Right lobe of liver (tissue), 6 donors: ENCODE measurements at regions not wholly inside any gene's neighbourhood (a gene's known extent, or its start where the extent isn't known, plus 50 kb on each side); places are given as distances from the start of the nearest gene placed in this dataset.
A peak's percentile ranks its signal among the peaks of the same experiment; 100 is the strongest.

Experiments
- ATAC-seq, 4 donors: fragments of 200-7000 bp; cut with Tn5 transposase; one replicate each; pipeline ENCODE4 v1.9.1; 2020; ENCODE audit warnings: mild to moderate bottlenecking in 4 of 4, moderate library complexity in 4 of 4
- DNase-seq, 3 donors: peaks; one replicate each; pipeline ENCODE4 v3.0.0-alpha.2; 2020
- H3K27ac ChIP-seq, 3 donors: fragments of 200-600 bp; one replicate each; pipeline ENCODE4 v1.8.0; 2022
- H3K27me3 ChIP-seq, 2 donors: fragments of 200-600 bp; one replicate each; pipeline ENCODE4 v1.8.0; 2022
- H3K36me3 ChIP-seq, 4 donors: fragments of 200-600 bp; sonication (generic) in 1 of 4; one replicate each; pipeline versions ENCODE4 v1.5.1 to v1.8.0; 2017 to 2022; ENCODE audit warnings: control low read depth in 1 of 4
- H3K4me1 ChIP-seq, 4 donors: fragments of 200-600 bp; sonication (generic) in 1 of 4; one replicate each; pipeline versions ENCODE4 v1.5.1 to v1.8.0; 2017 to 2022; ENCODE audit warnings: control low read depth in 1 of 4
- H3K4me3 ChIP-seq, 3 donors: fragments of 200-600 bp; one replicate each; pipeline ENCODE4 v1.8.0; 2022
- H3K9me3 ChIP-seq, 4 donors: fragments of 200-600 bp; sonication (generic) in 1 of 4; one replicate each; pipeline versions ENCODE4 v1.5.1 to v1.8.0; 2017 to 2022; ENCODE audit warnings: control low read depth in 1 of 4
- POLR2A ChIP-seq: fragments of 450-650 bp; IDR thresholded peaks from one replicate; pipeline ENCODE4 v1.6.1; 2017; ENCODE audit warnings: antibody characterized with exemption, mild to moderate bottlenecking
- WGBS: methylation state at CpG from one replicate; pipeline ENCODE4 v1.1.6; 2018; ENCODE audit warnings: low coverage, low lambda C conversion rate; ENCODE audit not compliant: insufficient coverage; ENCODE audit errors: missing lambda C conversion rate; 5-methylcytosine and 5-hydroxymethylcytosine counted together
- intact Hi-C, 2 donors: fragments of 100-400 bp; cut with DNase I; formaldehyde crosslinking; loops; one replicate each; pipeline versions ENCODE4 v1.11.2 to v1.14.1; 2022
- TF ChIP-seq, protein P1 (sequence below), 4 donors: fragments of 200-600 bp in 3 of 4; fragments of 450-650 bp in 1 of 4; IDR thresholded peaks; one replicate each; pipeline versions ENCODE4 v1.5.1 to v1.8.0; 2016 to 2022; ENCODE audit warnings: antibody characterized with exemption in 4 of 4, mild to moderate bottlenecking in 2 of 4
- donor health status: DM: no; HTN: yes; CAD: no.
- donor health status: DM: no; HTN: no; CAD: no.
- donor health status: DM: no; HTN: no; CAD: no.
- donor health status: DM: no; HTN: yes; CAD: no.
- donor health status: DM: no; HTN: yes; CAD: no.

DNA sequence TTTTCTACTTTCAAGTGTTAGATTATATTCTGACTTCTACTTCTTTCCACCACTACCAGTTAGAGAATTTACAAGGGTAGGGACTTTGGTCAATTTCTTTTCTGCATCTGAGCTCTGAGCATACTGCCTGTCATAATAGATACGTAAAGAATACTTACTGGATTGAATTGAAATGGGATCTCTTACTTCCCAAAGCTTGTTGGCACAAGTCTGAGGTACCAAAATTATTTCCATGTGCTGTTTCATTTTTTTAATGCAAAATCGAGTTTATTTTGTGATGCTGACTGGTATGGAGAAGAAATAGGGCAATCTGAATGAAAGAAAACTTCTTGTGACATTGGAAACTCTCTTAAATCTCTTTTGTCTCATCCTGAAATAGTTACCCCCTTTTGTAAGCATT is 428.9 kb downstream of the SPATA31D1 start:
- peaks cover 0 to 11% (median 3%) of the 10 kb centered on the region in 4 donors for H3K4me1 ChIP-seq
- TF ChIP-seq, protein P1, sequence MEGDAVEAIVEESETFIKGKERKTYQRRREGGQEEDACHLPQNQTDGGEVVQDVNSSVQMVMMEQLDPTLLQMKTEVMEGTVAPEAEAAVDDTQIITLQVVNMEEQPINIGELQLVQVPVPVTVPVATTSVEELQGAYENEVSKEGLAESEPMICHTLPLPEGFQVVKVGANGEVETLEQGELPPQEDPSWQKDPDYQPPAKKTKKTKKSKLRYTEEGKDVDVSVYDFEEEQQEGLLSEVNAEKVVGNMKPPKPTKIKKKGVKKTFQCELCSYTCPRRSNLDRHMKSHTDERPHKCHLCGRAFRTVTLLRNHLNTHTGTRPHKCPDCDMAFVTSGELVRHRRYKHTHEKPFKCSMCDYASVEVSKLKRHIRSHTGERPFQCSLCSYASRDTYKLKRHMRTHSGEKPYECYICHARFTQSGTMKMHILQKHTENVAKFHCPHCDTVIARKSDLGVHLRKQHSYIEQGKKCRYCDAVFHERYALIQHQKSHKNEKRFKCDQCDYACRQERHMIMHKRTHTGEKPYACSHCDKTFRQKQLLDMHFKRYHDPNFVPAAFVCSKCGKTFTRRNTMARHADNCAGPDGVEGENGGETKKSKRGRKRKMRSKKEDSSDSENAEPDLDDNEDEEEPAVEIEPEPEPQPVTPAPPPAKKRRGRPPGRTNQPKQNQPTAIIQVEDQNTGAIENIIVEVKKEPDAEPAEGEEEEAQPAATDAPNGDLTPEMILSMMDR (IDR thresholded peaks at IDR 0.05) = no peak
- TF ChIP-seq POLR2A = no peak
- ATAC-seq (no peak), DNase-seq (no peak)
- no peak overlapping the region for H3K4me3 ChIP-seq
- 75% methylated on average over 2 of the region's 2 CpGs for WGBS
- no peak overlapping the region for H3K27ac ChIP-seq
- H3K27me3 ChIP-seq = no peaks in the 10 kb centered on the region
- no peaks in the 10 kb centered on the region for H3K9me3 ChIP-seq
- H3K36me3 ChIP-seq = no peaks in the 10 kb centered on the region
- intact Hi-C loops = no loop called here

- no peaks in the 10 kb centered on the region for H3K27me3 ChIP-seq
- DNase-seq (no peak), ATAC-seq (no peak)
- 41% methylated on average over 6 of the region's 6 CpGs for WGBS
- H3K4me1 ChIP-seq = peaks cover 0 to 15% (median 5%) of the 10 kb centered on the region in 4 donors
- no peak overlapping the region for H3K27ac ChIP-seq
- H3K4me3 ChIP-seq = no peak overlapping the region
- TF ChIP-seq, protein P1 (IDR thresholded peaks at IDR 0.05) = no peak
- no peak for TF ChIP-seq POLR2A
- no peaks in the 10 kb centered on the region for H3K9me3 ChIP-seq
- H3K36me3 ChIP-seq = no peaks in the 10 kb centered on the region
- intact Hi-C loops = no loop called here
Measured at GRCh38 chr9:82418334-82418733, 429.8 kb downstream of the SPATA31D1 start.

GRCh38 chr9:82419696-82420486 is 431.3 kb downstream of the SPATA31D1 start:
- ATAC-seq (no peak), DNase-seq (no peak)
- H3K27me3 ChIP-seq = no peaks in the 10 kb centered on the region
- H3K9me3 ChIP-seq = no peaks in the 10 kb centered on the region
- WGBS = 89% methylated on average over 3 of the region's 3 CpGs
- H3K4me1 ChIP-seq = peaks cover 0 to 29% (median 12%) of the 10 kb centered on the region in 4 donors
- no peak overlapping the region for H3K27ac ChIP-seq
- intact Hi-C loops = no loop called here
- H3K4me3 ChIP-seq = no peak overlapping the region
- H3K36me3 ChIP-seq = no peaks in the 10 kb centered on the region
- no peak for TF ChIP-seq POLR2A
- TF ChIP-seq, protein P1 (IDR thresholded peaks at IDR 0.05) = no peak

DNA sequence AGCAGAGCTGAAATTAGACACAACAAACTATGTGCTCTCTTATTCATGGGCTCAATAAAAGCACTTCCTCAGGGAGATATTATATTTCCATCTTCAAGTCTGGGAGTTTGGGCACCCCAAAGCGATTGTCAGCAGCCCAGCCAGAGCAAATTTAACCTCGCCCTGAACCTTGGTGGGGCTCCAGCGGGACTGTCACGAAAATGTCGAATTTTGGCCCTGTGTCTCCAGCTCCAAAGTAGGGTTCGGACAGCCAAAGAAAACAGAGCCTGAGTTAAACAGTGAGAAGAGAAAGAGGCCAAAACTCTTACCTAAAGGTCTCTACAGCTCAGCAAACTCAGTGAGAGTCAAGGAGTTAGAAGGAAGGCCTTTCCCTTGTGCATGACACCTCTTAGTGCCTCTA is 432.9 kb downstream of the SPATA31D1 start:
- peak overlapping the region in 2 of 3 donors; percentile 13 to 56 for H3K27ac ChIP-seq
- ATAC-seq (peak; percentile 69 to 91 (median 86)), DNase-seq (peak in 2 of 3 donors; percentile 77 to 87)
- no peaks in the 10 kb centered on the region for H3K9me3 ChIP-seq
- no peaks in the 10 kb centered on the region for H3K27me3 ChIP-seq
- WGBS = 8% methylated on average over 6 of the region's 6 CpGs
- TF ChIP-seq, protein P1 (IDR thresholded peaks at IDR 0.05) = no peak
- TF ChIP-seq POLR2A = no peak
- H3K4me3 ChIP-seq = no peak overlapping the region
- peaks cover 0 to 30% (median 12%) of the 10 kb centered on the region in 4 donors for H3K4me1 ChIP-seq
- no peaks in the 10 kb centered on the region for H3K36me3 ChIP-seq
- intact Hi-C loops = no loop called here
